ENCODE measurements at regions not wholly inside any gene's neighbourhood (a gene's known extent, or its start where the extent isn't known, plus 50 kb on each side); places are given as distances from the start of the nearest gene placed in this dataset.

DNA sequence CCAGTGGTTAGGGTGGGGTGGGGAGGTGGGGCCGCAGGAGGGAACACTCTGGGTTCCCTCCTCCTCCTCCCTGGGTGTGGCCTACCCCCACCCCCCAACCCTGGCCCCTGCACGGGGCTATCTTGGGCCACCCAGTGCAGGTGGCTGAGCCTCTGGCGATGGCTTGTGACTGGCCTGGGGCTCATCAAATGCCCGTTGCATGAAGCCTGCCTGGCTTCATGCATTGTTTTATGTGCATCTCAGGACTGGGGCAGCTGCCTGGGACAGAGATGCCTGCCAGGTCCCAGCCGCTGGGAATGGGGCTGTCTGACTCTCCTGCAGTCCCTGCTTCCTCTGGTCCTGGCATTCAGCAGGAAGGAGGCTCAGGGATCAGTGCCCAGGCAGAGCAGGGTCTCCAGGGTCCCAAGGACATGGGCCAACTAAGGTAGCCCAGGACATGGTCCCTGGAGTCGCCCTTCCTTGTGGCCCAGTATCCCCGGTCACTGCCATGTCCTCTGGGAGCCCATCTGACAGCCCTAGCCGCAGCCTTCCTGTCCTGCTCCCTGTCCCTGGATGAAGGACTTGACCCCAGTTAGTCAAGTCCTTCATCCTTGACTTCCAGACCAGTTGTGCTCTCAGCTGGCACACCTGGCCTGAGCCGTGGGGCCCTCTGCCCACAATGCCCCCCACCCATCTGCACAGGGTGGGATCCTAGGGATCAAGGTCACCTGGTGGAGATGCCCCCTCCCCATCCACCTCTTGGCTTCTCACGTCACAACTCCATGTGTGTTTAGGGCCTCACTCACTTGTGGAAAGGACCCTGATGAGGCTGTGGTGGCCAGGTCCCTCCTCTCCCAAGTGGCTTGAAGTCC is 112.1 kb upstream of the FGF3 start:
- no peak for DNase-seq (ENCODE audit: low read depth)

DNA sequence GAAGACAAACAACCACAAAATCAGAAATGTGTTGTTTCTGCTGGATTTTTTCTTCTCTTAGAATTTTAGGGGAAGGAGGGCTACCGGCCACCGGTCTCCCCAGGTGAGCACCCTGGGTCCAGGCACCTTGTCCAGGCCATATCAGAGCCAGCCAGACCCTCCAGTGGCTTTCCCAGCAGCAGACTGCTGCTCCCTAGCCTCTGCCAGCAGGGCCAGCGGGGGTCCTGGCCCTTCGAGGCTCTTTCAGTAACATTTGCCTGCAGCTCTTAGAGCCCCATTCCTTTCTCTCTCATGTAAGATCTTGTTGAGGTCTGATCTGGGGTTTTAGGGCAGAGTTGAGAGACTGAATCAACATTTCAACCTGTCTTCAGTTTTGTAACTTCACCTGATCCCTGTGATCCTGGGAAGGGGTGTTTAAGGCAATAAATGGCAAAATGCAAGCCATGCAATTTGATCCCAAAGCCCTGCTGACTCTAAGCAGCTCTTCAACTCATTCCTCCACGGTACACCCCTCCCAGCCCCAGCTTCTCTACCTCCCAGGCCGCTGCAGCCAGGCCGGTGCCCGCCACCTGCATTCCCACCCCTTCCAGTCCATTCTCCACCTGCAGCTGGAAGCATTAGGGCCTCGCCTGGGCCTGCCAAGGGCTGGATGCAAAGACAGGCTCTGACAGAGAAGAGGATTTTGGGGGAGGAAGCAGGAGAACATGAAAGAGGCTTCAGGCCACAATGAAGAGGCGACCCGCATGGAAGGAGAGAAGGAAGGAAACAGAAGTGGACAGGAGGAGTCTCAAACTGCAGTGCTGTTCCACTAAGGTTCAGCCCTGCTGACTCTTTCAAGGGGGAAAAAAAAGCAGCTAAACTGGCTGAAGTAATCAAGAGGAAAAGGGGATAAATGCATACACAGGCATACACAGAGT is 113.0 kb upstream of the FGF3 start:
- no peak for DNase-seq (ENCODE audit: low read depth)

DNA sequence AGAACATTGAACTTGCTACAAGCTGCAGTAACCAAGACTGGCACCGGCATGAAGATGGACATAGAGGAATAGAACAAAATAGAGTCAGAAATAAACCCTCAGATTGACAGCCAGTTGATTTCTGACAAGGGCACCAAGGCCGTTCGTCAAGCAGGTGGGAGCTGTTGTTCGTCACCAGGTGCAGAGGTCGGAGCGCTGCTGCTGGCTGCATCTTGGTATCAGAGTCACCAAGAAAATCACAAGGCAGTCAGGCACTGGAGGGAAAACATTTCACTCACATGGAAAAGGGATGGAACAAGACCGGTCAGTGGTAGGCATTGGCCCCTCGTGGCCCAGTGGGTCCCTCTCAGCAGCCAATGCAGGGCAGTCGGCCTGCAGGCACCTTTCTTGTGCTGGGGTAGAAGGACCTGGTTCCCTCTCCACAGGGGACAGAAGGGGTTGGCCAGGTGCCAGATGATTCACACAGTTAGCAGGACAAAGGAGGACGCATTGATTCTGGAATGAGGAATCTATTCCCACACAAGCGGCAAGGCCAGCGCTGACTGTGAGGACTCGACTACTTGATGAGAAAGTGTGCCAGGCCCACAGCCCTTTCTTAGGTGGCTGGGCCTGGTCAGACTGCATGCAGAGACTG is 115.8 kb upstream of the FGF3 start:
- no peak for DNase-seq (ENCODE audit: low read depth)

DNA sequence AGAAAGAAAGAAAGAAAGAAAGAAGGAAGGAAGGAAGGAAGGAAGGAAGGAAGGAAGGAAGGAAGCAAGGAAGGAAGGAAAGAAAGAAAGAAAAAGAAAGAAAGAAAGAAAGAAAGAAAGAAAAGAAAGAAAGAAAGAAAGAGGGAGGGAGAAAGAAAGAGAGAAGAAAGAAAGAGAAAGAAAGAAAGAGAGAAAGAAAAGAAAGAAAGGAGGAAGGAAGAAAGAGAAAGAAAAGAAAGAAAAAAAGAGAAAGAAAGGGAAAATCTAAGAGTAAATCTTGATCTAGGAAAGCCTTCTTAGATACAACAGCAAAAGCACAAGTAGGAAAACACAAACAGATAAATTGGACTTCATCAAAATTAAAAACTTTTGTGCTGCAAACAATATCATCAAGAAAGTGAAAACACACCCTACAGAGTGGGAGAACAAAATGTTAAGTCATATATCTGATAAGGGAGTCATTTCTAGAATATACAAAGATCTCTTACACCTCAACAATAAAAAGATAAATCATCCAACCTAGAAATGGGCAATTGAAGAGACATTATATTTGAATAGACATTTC is 116.8 kb upstream of the FGF3 start:
- no peak for DNase-seq (ENCODE audit: low read depth)

DNA sequence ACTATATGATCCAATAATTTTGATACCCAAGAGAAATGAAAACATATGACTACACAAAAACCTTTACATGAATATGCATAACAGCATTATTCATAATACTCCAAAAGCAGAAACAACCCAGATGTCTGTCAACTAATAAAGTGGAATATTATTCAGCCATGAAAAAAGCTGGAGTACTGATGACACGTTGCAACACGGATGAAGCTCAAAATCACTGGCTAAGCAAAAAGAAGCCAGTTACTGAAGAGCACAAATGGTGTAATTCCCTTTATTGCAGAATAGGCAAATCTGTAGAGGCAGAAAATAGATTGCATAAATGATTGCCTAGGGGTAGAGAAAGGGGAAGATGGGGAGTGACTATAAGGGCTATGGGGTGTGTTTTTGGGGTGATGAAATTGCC is 117.6 kb upstream of the FGF3 start:
- DNase-seq (ENCODE audit: low read depth) = no peak

DNA sequence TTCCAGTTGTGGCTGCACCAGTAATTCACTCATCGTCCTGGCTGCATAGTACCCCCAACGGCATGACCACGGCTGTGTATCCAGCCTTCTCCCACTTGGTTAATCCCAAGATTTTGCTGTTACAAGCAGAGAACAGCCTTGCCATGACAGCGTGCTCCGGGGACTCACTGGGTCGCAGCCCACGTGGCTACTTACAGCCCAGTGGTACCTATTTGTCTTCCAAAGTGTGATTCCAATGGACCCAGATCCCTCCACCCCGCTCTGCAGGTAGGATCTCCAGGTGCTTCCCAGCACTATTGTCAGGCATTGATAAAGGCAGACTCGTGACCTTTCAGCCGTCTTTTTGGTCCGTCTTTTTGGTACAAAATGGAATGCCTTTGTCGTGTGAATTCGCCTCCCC is 119.0 kb upstream of the FGF3 start:
- DNase-seq (ENCODE audit: low read depth) = no peak

DNA sequence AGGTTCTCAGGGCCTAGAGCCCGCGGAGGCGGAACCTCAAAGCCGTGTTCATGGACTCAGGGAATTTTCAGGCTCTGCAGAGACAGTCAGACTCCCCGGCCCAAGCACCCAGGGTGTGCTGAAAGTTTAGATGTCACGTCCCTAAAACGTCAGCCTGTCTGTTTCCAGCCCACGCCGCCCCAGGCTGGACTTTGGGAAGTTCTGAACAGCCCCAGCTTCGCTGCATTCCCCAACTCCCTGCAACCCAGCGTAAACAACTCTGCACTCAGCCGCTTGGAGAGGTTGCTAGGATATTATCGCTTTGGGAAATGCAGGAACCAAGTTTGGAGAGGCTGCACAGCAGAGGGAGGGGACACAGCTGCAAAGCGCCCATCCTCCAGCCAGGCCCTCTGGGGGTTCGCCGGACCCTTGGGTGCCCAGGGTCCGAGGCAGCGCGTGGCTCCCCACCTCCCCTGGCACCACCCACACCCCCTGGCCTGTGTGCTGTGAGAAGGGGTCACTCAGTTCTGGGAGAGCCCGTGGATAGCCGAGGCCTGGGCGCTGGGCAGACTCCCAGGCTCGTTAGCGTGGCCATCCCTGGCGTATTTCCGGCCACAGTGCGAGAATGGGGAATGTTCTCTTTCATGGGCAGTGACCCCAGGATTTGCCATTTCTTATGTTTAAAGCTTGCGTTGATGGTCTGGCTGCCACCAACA is 120.5 kb upstream of the FGF3 start:
- DNase-seq (ENCODE audit: low read depth) = no peak

DNA sequence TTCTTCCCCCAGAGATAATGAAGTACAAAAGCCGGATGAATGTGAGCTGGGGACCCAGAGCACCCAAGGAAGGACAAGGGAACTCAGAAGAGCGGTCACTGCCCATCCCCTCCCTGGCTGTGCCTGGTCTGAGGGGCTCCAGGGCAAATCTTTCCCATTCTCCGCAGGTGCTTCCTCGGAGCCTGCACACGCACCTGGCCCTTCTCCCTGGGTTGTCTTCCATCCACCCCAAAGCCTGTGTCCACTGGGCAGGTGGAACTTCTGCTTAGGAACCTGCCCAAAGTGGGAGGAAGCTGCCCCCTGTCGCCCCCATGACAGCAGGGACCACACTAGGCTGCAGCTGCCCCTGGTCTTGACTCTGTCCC is 121.0 kb upstream of the FGF3 start:
- DNase-seq (ENCODE audit: low read depth) = no peak

DNA sequence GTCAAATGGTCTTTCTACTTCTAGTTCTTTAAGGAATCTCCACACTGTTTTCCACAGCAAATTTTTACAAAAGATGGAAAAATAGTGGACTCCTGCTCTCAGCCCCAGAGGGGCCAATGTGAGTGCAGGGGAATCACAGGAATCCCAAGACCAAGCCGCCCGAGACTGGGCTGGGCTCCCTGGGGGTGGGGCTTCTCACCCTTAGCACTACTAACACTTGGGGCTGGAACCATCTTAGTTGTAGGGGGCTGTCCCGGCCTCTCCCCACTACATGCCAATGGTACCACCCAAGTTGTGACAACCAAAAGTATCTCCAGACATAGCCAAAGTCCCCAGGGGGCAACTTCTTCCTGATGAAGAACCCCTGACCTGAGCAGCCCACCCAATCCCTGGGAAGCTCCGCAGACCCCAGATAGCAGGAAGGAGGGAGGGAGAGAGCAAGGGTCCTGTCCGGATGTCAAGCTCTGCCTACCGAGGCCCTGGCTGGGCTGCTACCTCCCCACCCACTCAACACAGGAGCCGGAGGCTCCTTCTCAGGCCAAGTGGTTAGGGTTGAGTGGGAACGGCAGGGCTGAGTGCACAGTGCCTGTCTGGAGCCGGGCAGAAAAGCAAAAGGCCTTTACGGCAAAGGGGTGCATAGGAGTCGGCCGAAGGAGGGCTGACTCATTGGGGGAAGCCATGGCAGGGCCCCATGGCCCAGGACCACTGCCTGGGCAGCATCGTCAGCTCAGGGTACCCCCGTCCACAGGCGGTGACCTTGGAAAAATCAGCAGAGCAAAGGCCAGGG is 122.5 kb upstream of the FGF3 start:
- no peak for DNase-seq (ENCODE audit: low read depth)

DNA sequence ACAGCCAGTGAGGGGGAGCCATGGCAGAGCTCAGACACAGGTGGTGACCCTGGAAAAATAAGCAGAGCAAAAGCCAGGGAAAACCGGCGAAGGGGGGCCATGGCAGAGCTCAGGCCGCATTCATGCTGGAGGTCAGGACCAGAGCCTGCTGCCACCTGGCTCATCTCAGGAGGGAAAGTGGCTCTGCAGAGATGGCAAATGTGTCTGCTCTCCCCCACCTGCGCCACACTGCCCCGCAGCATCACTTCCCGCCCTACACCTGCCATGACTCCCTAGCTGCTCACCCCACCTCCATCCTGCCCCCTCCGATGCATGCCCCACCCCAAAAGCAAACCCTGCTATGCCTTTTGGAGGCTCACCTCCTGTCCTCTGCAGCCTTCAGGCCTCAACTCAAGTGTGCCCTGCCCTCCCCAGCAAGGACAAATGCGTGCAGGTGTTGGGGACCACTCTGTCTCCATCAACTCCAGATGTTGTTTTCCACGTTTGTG is 123.2 kb upstream of the FGF3 start:
- no peak for DNase-seq (ENCODE audit: low read depth)

DNA sequence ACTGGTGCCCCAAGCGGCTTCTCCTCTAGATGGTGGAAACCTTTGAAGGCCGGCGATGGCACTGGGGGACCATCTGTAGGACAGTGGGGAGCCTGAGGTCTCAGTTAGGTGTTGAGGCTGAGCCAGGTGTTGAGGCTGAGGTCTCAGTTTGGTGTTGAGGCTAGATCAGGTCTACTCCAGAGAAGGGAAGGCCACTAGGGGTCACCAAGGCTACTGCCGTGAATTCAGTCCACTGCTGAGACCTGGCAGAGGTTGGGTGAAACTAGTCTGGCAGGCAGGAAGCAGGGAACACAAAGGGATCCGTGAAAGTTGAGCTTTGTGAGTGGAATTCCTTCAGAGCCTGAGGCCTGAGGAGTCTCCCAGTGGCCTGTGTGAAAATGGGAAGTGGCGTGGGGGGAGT is 123.8 kb upstream of the FGF3 start:
- DNase-seq (ENCODE audit: low read depth) = no peak

DNA sequence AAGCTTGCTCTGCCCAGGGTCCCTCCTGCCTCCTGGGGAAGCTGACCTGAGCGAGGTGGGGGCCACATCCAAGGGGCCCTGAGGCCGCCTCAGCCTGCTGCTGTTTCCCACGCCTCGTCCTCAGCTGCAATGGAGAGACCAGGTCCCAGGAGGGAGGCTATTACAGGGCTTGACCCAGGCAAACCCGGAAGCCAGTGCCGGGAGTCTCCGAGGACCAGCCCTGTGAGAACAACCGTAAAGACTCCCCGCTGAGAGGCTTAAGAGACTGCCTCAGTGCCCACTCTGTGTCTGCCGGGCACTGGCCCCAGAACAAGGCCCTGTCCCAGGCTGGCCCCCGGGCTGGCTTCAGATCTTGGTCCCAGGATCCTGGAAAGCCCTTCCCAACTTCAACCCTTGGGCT is 124.3 kb upstream of the FGF3 start:
- no peak for DNase-seq (ENCODE audit: low read depth)

DNA sequence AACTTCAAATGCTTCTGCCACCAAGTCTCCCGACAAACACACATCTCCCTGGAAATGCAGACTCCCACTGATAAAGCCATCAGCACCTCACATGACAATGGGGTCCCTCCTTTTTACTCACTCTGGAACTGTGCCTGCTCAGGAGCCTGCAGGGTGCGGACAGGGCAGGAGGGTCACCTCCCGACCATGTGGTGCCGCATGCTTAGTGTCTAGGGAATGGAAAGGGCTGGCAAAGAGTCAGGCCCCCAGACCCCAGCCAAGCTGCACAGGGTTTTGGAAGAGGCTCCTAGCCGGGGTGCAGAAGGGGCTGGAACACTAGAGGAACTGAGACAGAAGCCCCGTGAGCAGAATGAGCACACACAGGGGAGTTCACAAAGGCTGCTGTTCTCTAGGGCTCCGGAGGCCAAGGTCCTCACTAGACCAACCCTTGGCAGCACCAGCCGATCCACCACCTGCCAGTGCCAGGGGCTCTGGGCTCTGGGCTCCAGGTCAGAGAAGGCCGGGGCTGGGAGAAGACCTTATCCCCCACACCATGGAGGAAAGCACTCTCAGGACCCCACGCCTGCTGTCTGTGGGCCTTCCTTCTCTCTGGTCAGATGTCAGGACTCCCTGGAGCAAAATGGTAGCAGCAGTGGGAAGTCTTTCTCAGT is 125.1 kb upstream of the FGF3 start:
- no peak for DNase-seq (ENCODE audit: low read depth)

DNA sequence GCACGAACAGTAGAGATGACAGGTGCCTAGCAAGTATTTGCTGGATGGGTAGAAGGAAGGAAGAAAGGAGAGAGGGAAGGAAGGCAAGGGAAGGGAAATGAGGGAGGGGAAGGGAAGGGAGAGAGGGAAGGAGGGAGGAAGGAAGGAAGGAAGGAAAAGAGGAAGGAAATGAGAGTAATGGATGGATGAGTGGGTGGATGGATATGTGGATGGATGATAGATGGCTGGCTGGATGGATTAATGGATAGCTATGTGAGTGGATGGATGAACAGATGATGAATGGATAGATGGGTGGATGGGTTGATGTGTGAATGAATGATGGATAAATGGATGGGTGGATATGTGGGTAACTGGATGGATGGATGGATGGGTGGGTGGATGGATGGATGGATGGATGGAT is 125.9 kb upstream of the FGF3 start:
- DNase-seq (ENCODE audit: low read depth) = no peak

DNA sequence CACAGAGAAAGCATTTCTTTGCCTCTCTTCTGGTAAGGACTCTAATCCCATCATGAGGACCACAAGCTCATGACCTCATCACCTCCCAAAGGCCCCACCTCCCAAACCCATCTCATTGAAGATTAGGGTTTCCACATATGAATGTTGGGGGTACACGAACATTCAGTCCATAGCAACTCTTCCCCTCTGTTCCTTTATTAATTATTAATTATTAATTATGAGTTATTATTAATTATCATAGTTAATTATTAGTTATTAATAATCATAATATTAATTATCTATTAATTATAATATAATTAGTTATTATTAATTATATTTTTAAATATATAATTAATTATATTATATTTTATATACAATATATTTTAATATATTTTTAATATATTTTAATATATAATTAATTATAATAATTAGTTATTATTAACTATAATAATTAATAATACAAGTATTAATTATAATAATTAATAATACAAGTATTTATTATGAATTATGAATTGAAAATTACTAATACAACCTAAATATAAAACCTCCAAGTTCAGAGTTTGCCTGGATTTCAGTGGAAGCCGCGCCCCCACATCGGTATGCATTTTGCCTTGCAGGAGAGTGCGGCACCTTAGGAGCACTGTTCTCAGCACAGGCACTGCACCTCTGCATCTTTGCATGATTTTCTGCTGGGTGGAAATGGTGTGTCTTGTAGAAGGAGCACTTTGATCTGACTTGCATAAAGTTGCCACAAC is 128.0 kb upstream of the FGF3 start:
- no peak for DNase-seq (ENCODE audit: low read depth)

DNA sequence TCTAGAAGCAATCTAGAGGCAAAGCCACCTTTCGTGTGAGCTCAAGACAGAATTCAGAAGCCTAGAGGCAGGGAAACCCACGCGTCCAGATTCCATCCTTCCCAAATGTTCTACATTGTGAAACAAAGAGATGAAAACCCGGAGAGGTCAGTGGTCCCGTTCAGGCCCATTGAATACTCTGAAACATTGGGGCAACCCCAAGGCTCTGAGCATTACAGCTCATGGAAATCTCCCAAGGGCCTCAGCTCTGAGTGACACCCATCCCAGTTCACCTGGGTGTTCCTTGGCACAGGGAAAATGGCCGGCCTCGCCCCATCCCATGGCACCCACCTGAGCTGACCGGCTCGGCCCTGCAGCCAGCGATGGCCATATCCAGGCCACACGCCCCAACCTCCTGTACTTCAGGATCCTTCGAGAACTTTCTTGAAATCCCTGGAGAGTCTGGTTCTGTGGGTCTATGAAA is 128.6 kb upstream of the FGF3 start:
- no peak for DNase-seq (ENCODE audit: low read depth)

DNA sequence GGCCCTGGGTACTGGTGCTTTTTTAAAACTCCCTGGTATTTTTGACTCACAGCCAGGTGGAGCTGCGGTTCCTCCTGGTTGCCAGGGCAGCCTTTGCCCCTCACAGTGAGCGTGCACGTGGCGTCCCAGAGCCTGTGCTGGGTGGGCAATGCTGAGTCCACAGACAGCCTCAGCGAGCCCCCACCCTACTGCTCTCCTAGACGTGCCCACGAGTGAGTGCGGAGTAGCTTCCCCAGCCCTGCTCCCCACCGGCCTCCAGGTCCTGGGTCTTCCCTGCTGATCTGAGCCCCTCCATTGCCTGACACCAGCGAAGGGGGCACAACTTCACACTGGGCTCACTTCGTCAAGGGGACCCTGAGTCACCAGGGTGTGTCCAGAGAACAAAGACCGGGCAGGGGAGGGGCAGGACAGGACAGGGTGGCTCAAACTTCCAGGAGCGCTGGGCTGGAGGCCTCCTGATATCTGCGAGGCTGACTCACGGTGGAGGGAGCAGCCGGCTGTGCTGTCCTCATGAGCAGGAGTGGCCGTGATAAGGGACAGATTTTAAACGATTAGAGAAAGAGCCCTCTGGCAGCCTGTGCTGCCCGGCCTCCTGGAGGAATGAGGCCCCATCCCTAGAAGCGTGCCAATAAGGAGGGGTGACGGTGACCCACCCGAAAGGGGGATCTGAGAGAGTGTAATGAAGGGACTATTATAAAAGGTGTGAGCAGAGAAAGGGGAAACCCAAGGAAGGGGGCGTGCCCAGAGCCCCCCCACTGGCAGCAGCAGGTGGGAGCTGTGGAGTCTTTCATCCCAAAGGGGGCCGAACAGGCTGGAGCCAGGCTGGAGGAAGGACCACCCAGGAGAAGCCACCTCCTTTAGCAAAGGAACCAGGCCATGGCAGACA is 129.3 kb upstream of the FGF3 start:
- DNase-seq (ENCODE audit: low read depth) = no peak

DNA sequence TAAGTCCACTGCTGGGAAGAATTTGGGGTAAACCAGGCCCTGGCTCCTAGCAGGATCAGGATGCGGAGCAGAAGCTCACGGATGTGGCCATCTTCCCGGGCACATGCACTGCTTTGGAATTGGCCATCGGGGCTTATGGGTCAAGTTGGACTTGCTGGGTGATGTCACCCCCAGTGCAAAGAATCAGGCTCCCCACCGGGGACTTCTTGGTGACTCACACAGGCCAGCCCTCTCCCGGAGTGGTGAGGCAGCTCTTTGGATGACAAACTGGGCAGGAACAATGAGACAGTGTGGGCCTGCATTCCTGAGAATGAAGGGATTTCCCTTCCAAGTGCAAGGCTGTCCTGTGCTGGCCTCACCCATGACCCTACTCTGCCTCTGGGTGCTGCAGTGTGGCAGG is 128.8 kb upstream of the ANO1 start:
- no peak for DNase-seq (ENCODE audit: low read depth)

DNA sequence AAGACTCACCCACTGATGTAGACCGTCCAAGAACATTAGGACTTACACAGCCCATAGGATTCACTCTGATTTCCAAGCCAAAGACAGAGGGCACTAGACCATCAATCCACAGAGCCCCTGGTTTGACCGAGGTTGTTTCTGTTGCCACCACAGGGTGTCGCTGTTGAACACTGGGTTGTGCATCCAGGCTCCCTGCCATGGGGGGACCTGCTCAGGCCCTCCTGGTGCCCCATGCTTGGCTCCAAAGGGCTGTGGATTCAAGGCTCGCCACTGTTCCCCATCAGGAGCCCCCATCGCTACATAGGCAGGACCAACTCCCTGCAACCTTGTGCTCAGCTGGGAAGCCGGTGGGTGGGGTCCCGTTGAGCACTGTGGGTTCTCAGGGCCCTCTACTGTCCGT is 128.0 kb upstream of the ANO1 start:
- no peak for DNase-seq (ENCODE audit: low read depth)

All from stimulated activated CD8-positive, alpha-beta memory T cell treated with anti-CD3 and anti-CD28 coated beads, Interleukin-7, amount 100 ng/mL, for 24 hours (primary cell).